Gastrocnemius medialis (tissue), 4 donors: ENCODE measurements at regions not wholly inside any gene's neighbourhood (a gene's known extent, or its start where the extent isn't known, plus 50 kb on each side); places are given as distances from the start of the nearest gene placed in this dataset.

Experiments used
- ATAC-seq, 2 donors: fragments of 150-250 bp; one replicate each; pipeline ENCODE4 v1.9.1; 2016
- DNase-seq, 2 donors: peaks; one replicate each; pipeline ENCODE4 v3.0.0-alpha.2; 2019
- H3K27ac ChIP-seq, 4 donors: fragments of 200-600 bp; sonication (generic); 1 replicate in 1 of 4; 2 replicates in 3 of 4; pipeline ENCODE4 v1.5.1; 2016 to 2018; ENCODE audit warnings: mild to moderate bottlenecking in 2 of 4, moderate library complexity in 1 of 4
- H3K27me3 ChIP-seq, 3 donors: fragments of 200-600 bp; sonication (generic) in 2 of 3; 1 replicate in 1 of 3; 2 replicates in 2 of 3; pipeline versions ENCODE4 v1.5.1 to v1.6.0; 2016 to 2019; ENCODE audit warnings: mild to moderate bottlenecking in 1 of 3, moderate library complexity in 1 of 3
- H3K36me3 ChIP-seq, 2 donors: fragments of 200-600 bp; sonication (generic) in 1 of 2; one replicate each; pipeline ENCODE4 v1.5.1; 2017 to 2018
- H3K4me1 ChIP-seq, 2 donors: fragments of 200-600 bp; sonication (generic) in 1 of 2; one replicate each; pipeline ENCODE4 v1.5.1; 2016 to 2017; ENCODE audit warnings: mild to moderate bottlenecking in 2 of 2
- H3K4me3 ChIP-seq, 4 donors: fragments of 200-600 bp; sonication (generic) in 3 of 4; 1 replicate in 1 of 4; 2 replicates in 3 of 4; pipeline ENCODE4 v1.5.1; 2016 to 2019; ENCODE audit warnings: mild to moderate bottlenecking in 2 of 4
- H3K9me3 ChIP-seq, 3 donors: fragments of 200-600 bp; sonication (generic) in 2 of 3; 1 replicate in 1 of 3; 2 replicates in 2 of 3; pipeline ENCODE4 v1.5.1; 2016 to 2019
- CTCF ChIP-seq, 5 experiments: fragments of 450-650 bp in 3 of 5; fragments of 200-600 bp in 2 of 5; sonication (generic) in 2 of 5; IDR thresholded peaks in 4 of 5; conservative IDR thresholded peaks in 1 of 5; 1 replicate in 4 of 5; 2 replicates in 1 of 5; pipeline ENCODE4 v1.5.1; 2016 to 2019; ENCODE audit warnings: antibody characterized with exemption in 5 of 5, mild to moderate bottlenecking in 3 of 5, moderate library complexity in 3 of 5
- POLR2A ChIP-seq, 2 donors: fragments of 450-650 bp; IDR thresholded peaks; one replicate each; pipeline ENCODE4 v1.6.1; 2017; ENCODE audit warnings: antibody characterized with exemption in 2 of 2, mild to moderate bottlenecking in 2 of 2, moderate library complexity in 2 of 2
- in situ Hi-C, 4 donors: fragments of 200-750 bp; cut with MboI; loops; one replicate each; pipeline versions ENCODE4 v1.15.0 to v1.8.0; 2017; ENCODE audit warnings: low sequenced_read_pairs in 4 of 4
- intact Hi-C: fragments of 100-400 bp; cut with DNase I; formaldehyde crosslinking; loops from one replicate; pipeline ENCODE4 v1.15.1; 2023; ENCODE audit warnings: low total_unique reads

GRCh38 chr13:33381906-33382305 is 96.4 kb upstream of the STARD13 start:
- H3K4me1 ChIP-seq = no peaks in the 10 kb centered on the region
- in situ Hi-C loops (no loop called here), intact Hi-C loops (no loop called here)
- no peak overlapping the region for H3K4me3 ChIP-seq
- no peaks in the 10 kb centered on the region for H3K36me3 ChIP-seq
- H3K9me3 ChIP-seq = no peaks in the 10 kb centered on the region
- TF ChIP-seq POLR2A (IDR thresholded peaks at IDR 0.05) (no peak), CTCF (IDR thresholded peaks at IDR 0.05 in 4 of 5, conservative IDR thresholded peaks at IDR 0.05 in 1 of 5) (no peak)
- ATAC-seq (no peak), DNase-seq (no peak)
- H3K27ac ChIP-seq = no peak overlapping the region
- no peaks in the 10 kb centered on the region for H3K27me3 ChIP-seq

DNA sequence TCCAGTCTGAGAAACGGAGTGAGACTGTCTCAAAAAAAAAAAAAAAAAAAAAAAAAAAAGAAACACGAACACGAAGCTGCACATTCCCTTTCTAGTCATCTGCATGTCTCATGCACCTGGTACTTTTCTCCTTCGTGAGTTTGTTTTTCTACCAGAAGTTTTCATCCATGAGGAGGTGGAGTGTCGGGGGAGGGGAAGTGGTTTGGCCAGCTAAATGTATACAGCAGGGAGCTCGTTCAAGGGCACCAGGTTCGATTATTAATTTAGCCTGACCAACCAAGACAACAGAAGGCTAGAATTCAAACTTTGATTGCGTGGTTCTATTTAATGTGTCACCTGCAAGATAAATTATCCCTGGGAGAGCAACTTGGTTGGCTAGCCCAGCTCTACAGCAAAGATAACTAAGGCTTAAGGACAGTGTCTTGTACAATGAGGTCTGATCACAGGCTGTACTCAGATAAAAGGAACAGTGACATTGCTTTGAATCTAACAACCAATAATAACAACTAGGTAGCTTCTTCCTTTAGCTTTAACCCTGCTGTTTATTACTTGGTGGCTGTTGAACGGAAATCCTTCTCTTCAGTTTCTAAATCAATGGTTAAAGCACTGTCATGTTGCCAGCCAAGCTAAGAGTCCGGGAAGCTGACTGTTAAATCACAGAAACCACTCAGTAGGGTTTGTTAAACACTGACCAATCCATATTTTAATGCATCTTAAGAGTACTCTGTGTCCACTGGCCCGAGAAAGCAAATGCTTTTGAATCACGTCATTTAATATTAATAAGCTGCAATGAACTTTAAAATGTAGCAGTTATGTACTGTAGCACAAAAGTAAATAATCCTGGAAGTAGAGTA is 98.4 kb upstream of the STARD13 start:
- Histone ChIP-seq H3K4me3 (no peak overlapping the region), H3K9me3 (no peaks in the 10 kb centered on the region), H3K36me3 (no peaks in the 10 kb centered on the region), H3K27ac (no peak overlapping the region), H3K27me3 (no peaks in the 10 kb centered on the region), H3K4me1 (no peaks in the 10 kb centered on the region)
- DNase-seq (no peak), ATAC-seq (no peak)
- TF ChIP-seq POLR2A (IDR thresholded peaks at IDR 0.05) (no peak), CTCF (IDR thresholded peaks at IDR 0.05 in 4 of 5, conservative IDR thresholded peaks at IDR 0.05 in 1 of 5) (no peak)
- in situ Hi-C loops = no loop called here
- intact Hi-C loops = no loop called here

- ATAC-seq (no peak), DNase-seq (no peak)
- intact Hi-C loops (no loop called here), in situ Hi-C loops (no loop called here)
- Histone ChIP-seq H3K9me3 (no peaks in the 10 kb centered on the region), H3K36me3 (no peaks in the 10 kb centered on the region), H3K4me1 (no peaks in the 10 kb centered on the region), H3K27me3 (no peaks in the 10 kb centered on the region), H3K27ac (no peak overlapping the region), H3K4me3 (no peak overlapping the region)
- TF ChIP-seq CTCF (IDR thresholded peaks at IDR 0.05 in 4 of 5, conservative IDR thresholded peaks at IDR 0.05 in 1 of 5) (no peak), POLR2A (IDR thresholded peaks at IDR 0.05) (no peak)
These were observed 102.9 kb upstream of the STARD13 start for GRCh38 chr13:33388286-33388998.

DNA sequence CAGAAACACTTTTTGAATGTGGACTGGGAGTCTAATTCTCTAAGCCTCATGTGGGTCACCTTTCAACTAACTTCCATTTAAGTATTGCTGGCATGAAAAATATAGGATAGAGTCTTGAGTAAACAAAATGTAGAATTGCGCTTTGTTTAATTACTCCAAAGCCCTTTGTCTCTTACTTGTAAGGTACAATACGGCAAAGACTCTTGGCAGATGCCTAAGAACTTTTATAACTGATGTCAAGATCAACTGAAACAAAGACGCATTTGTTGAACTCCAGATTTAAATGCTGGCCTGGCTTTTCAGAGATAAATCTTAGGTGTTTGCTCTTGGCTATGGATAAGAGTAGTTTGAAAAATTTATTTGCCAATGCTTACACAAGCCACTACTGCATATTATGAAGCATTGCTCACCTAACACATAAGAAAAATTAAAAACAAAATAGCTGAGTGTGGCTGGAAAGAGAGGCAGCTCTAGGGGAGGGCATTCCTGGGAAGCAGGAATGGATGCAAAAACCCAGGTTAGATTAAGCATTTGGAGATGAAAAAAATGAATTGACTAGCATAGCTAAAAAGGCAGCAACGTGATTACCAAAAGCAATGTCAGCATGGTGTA is 107.3 kb upstream of the STARD13 start:
- in situ Hi-C loops = no loop called here
- intact Hi-C loops = no loop called here
- Histone ChIP-seq H3K4me1 (peaks cover 0 to 6% of the 10 kb centered on the region in 2 donors), H3K27me3 (no peaks in the 10 kb centered on the region), H3K4me3 (no peak overlapping the region), H3K36me3 (no peaks in the 10 kb centered on the region), H3K27ac (no peak overlapping the region), H3K9me3 (no peaks in the 10 kb centered on the region)
- ATAC-seq = no peak
- no peak for DNase-seq
- TF ChIP-seq POLR2A (IDR thresholded peaks at IDR 0.05) = no peak
- TF ChIP-seq CTCF (IDR thresholded peaks at IDR 0.05 in 4 of 5, conservative IDR thresholded peaks at IDR 0.05 in 1 of 5) = no peak
